ENCODE measurements at regions not wholly inside any gene's neighbourhood (a gene's known extent, or its start where the extent isn't known, plus 50 kb on each side); places are given as distances from the start of the nearest gene placed in this dataset.

- Mint-ChIP-seq H3K4me3 (no peak overlapping the region), H3K4me1 (ENCODE audit: low read depth) (no peaks in the 10 kb centered on the region), H3K9me3 (no peaks in the 10 kb centered on the region), H3K27ac (no peak overlapping the region), H3K27me3 (no peaks in the 10 kb centered on the region), H3K36me3 (ENCODE audit: low read depth) (no peaks in the 10 kb centered on the region)
- intact Hi-C loops (cut with micrococcal nuclease) = loop anchor here (5.0 kb wide), 1 partner anchor 617 kb away; no protein-coding TSS in a partner anchor
Measured at GRCh38 chr2:177038787-177039484, 173.7 kb upstream of the HNRNPA3 start.

- no peak overlapping the region for H3K27ac Mint-ChIP-seq
- no peaks in the 10 kb centered on the region for H3K9me3 Mint-ChIP-seq
- no peak overlapping the region for H3K4me3 Mint-ChIP-seq
- H3K4me1 Mint-ChIP-seq (ENCODE audit: low read depth) = no peaks in the 10 kb centered on the region
- intact Hi-C loops (cut with micrococcal nuclease) = no loop called here
- H3K27me3 Mint-ChIP-seq = no peaks in the 10 kb centered on the region
- no peaks in the 10 kb centered on the region for H3K36me3 Mint-ChIP-seq (ENCODE audit: low read depth)
Measured at GRCh38 chr2:177042311-177042710, 170.3 kb upstream of the HNRNPA3 start.

- no peaks in the 10 kb centered on the region for H3K36me3 Mint-ChIP-seq (ENCODE audit: low read depth)
- intact Hi-C loops (cut with micrococcal nuclease) = no loop called here
- H3K4me1 Mint-ChIP-seq (ENCODE audit: low read depth) = no peaks in the 10 kb centered on the region
- no peaks in the 10 kb centered on the region for H3K27me3 Mint-ChIP-seq
- H3K9me3 Mint-ChIP-seq = no peaks in the 10 kb centered on the region
- H3K4me3 Mint-ChIP-seq = no peak overlapping the region
- no peak overlapping the region for H3K27ac Mint-ChIP-seq
Measured at GRCh38 chr2:177044671-177045070, 167.9 kb upstream of the HNRNPA3 start.

- no peaks in the 10 kb centered on the region for H3K27me3 Mint-ChIP-seq
- intact Hi-C loops (cut with micrococcal nuclease) = no loop called here
- H3K9me3 Mint-ChIP-seq = no peaks in the 10 kb centered on the region
- H3K36me3 Mint-ChIP-seq (ENCODE audit: low read depth) = no peaks in the 10 kb centered on the region
- no peaks in the 10 kb centered on the region for H3K4me1 Mint-ChIP-seq (ENCODE audit: low read depth)
- H3K27ac Mint-ChIP-seq = no peak overlapping the region
- H3K4me3 Mint-ChIP-seq = no peak overlapping the region
Measured at GRCh38 chr2:177048981-177049380, 163.6 kb upstream of the HNRNPA3 start.

GRCh38 chr2:177051278-177051677 lies 161.3 kb upstream of the HNRNPA3 start:
- intact Hi-C loops (cut with micrococcal nuclease) = no loop called here

GRCh38 chr2:177052471-177052870 lies 160.1 kb upstream of the HNRNPA3 start:
- no peaks in the 10 kb centered on the region for H3K4me1 Mint-ChIP-seq (ENCODE audit: low read depth)
- H3K9me3 Mint-ChIP-seq = no peaks in the 10 kb centered on the region
- no peaks in the 10 kb centered on the region for H3K27me3 Mint-ChIP-seq
- H3K4me3 Mint-ChIP-seq = no peak overlapping the region
- H3K27ac Mint-ChIP-seq = no peak overlapping the region
- intact Hi-C loops (cut with micrococcal nuclease) = no loop called here
- no peaks in the 10 kb centered on the region for H3K36me3 Mint-ChIP-seq (ENCODE audit: low read depth)

More at GRCh38 chr2:177051278-177051677, 161.3 kb upstream of the HNRNPA3 start:
- Mint-ChIP-seq H3K4me3 (no peak overlapping the region), H3K4me1 (ENCODE audit: low read depth) (no peaks in the 10 kb centered on the region), H3K36me3 (ENCODE audit: low read depth) (no peaks in the 10 kb centered on the region), H3K27ac (no peak overlapping the region), H3K9me3 (no peaks in the 10 kb centered on the region), H3K27me3 (no peaks in the 10 kb centered on the region)

GRCh38 chr2:177053038-177053437 lies 159.6 kb upstream of the HNRNPA3 start:
- Mint-ChIP-seq H3K9me3 (no peaks in the 10 kb centered on the region), H3K4me1 (ENCODE audit: low read depth) (no peaks in the 10 kb centered on the region), H3K27ac (no peak overlapping the region), H3K4me3 (no peak overlapping the region), H3K27me3 (no peaks in the 10 kb centered on the region), H3K36me3 (ENCODE audit: low read depth) (no peaks in the 10 kb centered on the region)
- intact Hi-C loops (cut with micrococcal nuclease) = no loop called here

GRCh38 chr2:177053716-177054115 lies 158.9 kb upstream of the HNRNPA3 start:
- H3K36me3 Mint-ChIP-seq (ENCODE audit: low read depth) = no peaks in the 10 kb centered on the region
- intact Hi-C loops (cut with micrococcal nuclease) = no loop called here
- no peak overlapping the region for H3K4me3 Mint-ChIP-seq
- H3K27ac Mint-ChIP-seq = no peak overlapping the region
- no peaks in the 10 kb centered on the region for H3K27me3 Mint-ChIP-seq
- H3K4me1 Mint-ChIP-seq (ENCODE audit: low read depth) = no peaks in the 10 kb centered on the region
- H3K9me3 Mint-ChIP-seq = no peaks in the 10 kb centered on the region

- Mint-ChIP-seq H3K4me1 (ENCODE audit: low read depth) (no peaks in the 10 kb centered on the region), H3K4me3 (no peak overlapping the region), H3K27ac (no peak overlapping the region), H3K27me3 (no peaks in the 10 kb centered on the region), H3K36me3 (ENCODE audit: low read depth) (no peaks in the 10 kb centered on the region), H3K9me3 (no peaks in the 10 kb centered on the region)
- intact Hi-C loops (cut with micrococcal nuclease) = no loop called here
Measured at GRCh38 chr2:177056481-177056929, 156.1 kb upstream of the HNRNPA3 start.

- Mint-ChIP-seq H3K27ac (no peak overlapping the region), H3K9me3 (no peaks in the 10 kb centered on the region), H3K27me3 (no peaks in the 10 kb centered on the region), H3K4me1 (ENCODE audit: low read depth) (no peaks in the 10 kb centered on the region), H3K36me3 (ENCODE audit: low read depth) (no peaks in the 10 kb centered on the region), H3K4me3 (no peak overlapping the region)
- intact Hi-C loops (cut with micrococcal nuclease) = no loop called here
Measured at GRCh38 chr2:177058747-177059146, 153.8 kb upstream of the HNRNPA3 start.

- H3K27ac Mint-ChIP-seq = no peak overlapping the region
Measured at GRCh38 chr2:177059293-177059692, 153.3 kb upstream of the HNRNPA3 start.

GRCh38 chr2:177063331-177063730 lies 149.3 kb upstream of the HNRNPA3 start:
- intact Hi-C loops (cut with micrococcal nuclease) = no loop called here
- Mint-ChIP-seq H3K9me3 (no peaks in the 10 kb centered on the region), H3K27me3 (no peaks in the 10 kb centered on the region), H3K36me3 (ENCODE audit: low read depth) (no peaks in the 10 kb centered on the region), H3K4me3 (no peak overlapping the region), H3K4me1 (ENCODE audit: low read depth) (no peaks in the 10 kb centered on the region), H3K27ac (no peak overlapping the region)

More at GRCh38 chr2:177059293-177059692, 153.3 kb upstream of the HNRNPA3 start:
- H3K36me3 Mint-ChIP-seq (ENCODE audit: low read depth) = no peaks in the 10 kb centered on the region
- intact Hi-C loops (cut with micrococcal nuclease) = no loop called here
- no peak overlapping the region for H3K4me3 Mint-ChIP-seq
- no peaks in the 10 kb centered on the region for H3K4me1 Mint-ChIP-seq (ENCODE audit: low read depth)
- no peaks in the 10 kb centered on the region for H3K27me3 Mint-ChIP-seq
- no peaks in the 10 kb centered on the region for H3K9me3 Mint-ChIP-seq

- Mint-ChIP-seq H3K4me1 (ENCODE audit: low read depth) (no peaks in the 10 kb centered on the region), H3K9me3 (no peaks in the 10 kb centered on the region), H3K27me3 (no peaks in the 10 kb centered on the region), H3K27ac (no peak overlapping the region), H3K4me3 (no peak overlapping the region), H3K36me3 (ENCODE audit: low read depth) (no peaks in the 10 kb centered on the region)
- intact Hi-C loops (cut with micrococcal nuclease) = no loop called here
Measured at GRCh38 chr2:177064422-177064821, 148.2 kb upstream of the HNRNPA3 start.

- Mint-ChIP-seq H3K4me1 (ENCODE audit: low read depth) (no peaks in the 10 kb centered on the region), H3K4me3 (no peak overlapping the region), H3K9me3 (no peaks in the 10 kb centered on the region), H3K27me3 (no peaks in the 10 kb centered on the region), H3K36me3 (ENCODE audit: low read depth) (no peaks in the 10 kb centered on the region), H3K27ac (no peak overlapping the region)
- intact Hi-C loops (cut with micrococcal nuclease) = no loop called here
Measured at GRCh38 chr2:177068967-177069366, 143.6 kb upstream of the HNRNPA3 start.

GRCh38 chr2:177072090-177072489 lies 140.5 kb upstream of the HNRNPA3 start:
- no peak overlapping the region for H3K27ac Mint-ChIP-seq
- no peaks in the 10 kb centered on the region for H3K27me3 Mint-ChIP-seq

More at GRCh38 chr2:177072090-177072489, 140.5 kb upstream of the HNRNPA3 start:
- Mint-ChIP-seq H3K4me3 (no peak overlapping the region), H3K4me1 (ENCODE audit: low read depth) (no peaks in the 10 kb centered on the region), H3K9me3 (no peaks in the 10 kb centered on the region), H3K36me3 (ENCODE audit: low read depth) (no peaks in the 10 kb centered on the region)
- intact Hi-C loops (cut with micrococcal nuclease) = no loop called here

All from dendritic cell treated with granulocyte-macrophage colony-stimulating factor and Interleukin-4, amounts not matched to agents 40 ng/mL and 50 ng/mL, for 4 days (primary cell).